K562 (cell line): ENCODE measurements at regions not wholly inside any gene's neighbourhood (a gene's known extent, or its start where the extent isn't known, plus 50 kb on each side); places are given as distances from the start of the nearest gene placed in this dataset.

ENCODE experiments used
- ATAC-seq: fragments of 200-7000 bp; cut with Tn5 transposase; 3 replicates; pipeline ENCODE4 v1.9.1; 2020; ENCODE audit warnings: moderate library complexity
- BruUV-seq: library from RNA; stranded (reverse); fragments of 400-500 nt; replicated peaks from 2 replicates; lab custom pipeline; 2021; lab: Mats Ljungman, UMichigan
- CTCF ChIA-PET: fragments of 300-600 bp; formaldehyde crosslinking; extraction: SDS; loops from one replicate; lab custom pipeline; 2021; ENCODE audit warnings: low intra/inter-chr PET ratio; lab: Yijun Ruan, JAX
- POLR2A ChIA-PET: fragments of 300-600, 350-650 bp; sonication (Branson Sonifier 250); formaldehyde crosslinking; extraction: SDS; loops from one replicate; lab custom pipeline; 2021; ENCODE audit warnings: antibody characterized with exemption, inconsistent platforms; lab: Yijun Ruan, JAX
- DNase-seq, 4 experiments: peaks; one replicate each; pipeline versions ENCODE4 v3.0.0 to v3.0.0-alpha.2; 2011 to 2018; ENCODE audit warnings: low spot score in 3 of 4, mixed read lengths in 3 of 4; ENCODE audit errors: extremely low read depth in 1 of 4
- FAIRE-seq: peaks from 2 replicates; lab custom pipeline; 2011; peaks lifted over from hg19 to GRCh38; lab: Jason Lieb, UNC
- H2AFZ ChIP-seq: 2 replicates; pipeline ENCODE4 v1.6.0; 2011; ENCODE audit warnings: low read depth, low read length, control low read depth, inconsistent platforms
- H3K27ac ChIP-seq: fragments of 200-600 bp; 3 replicates; pipeline ENCODE4 v1.8.0; 2011; ENCODE audit warnings: low read depth, mild to moderate bottlenecking, control low read depth, inconsistent platforms, low read length, moderate library complexity, mixed read lengths; ENCODE audit errors: extremely low read depth
- H3K27me3 ChIP-seq, 2 experiments: fragments of 300-600 bp in 1 of 2; 2 replicates in 1 of 2; 3 replicates in 1 of 2; pipeline versions ENCODE4 v1.6.0 to v1.8.0; 2011; ENCODE audit warnings: inconsistent platforms in 2 of 2, low read length in 2 of 2, mild to moderate bottlenecking in 1 of 2, mixed read lengths in 1 of 2, moderate library complexity in 1 of 2; ENCODE audit not compliant: control insufficient read depth in 2 of 2, insufficient read depth in 2 of 2
- H3K36me3 ChIP-seq: fragments of 300-600 bp; 3 replicates; pipeline ENCODE4 v1.8.0; 2011; ENCODE audit warnings: mild to moderate bottlenecking, low read length, inconsistent platforms; ENCODE audit not compliant: control insufficient read depth, insufficient read depth
- H3K4me1 ChIP-seq, 2 experiments: fragments of 200-600 bp in 1 of 2; replicated peaks in 1 of 2; 2 replicates in 1 of 2; 3 replicates in 1 of 2; pipeline versions ENCODE4 v1.5.1 to v1.8.0; 2011; ENCODE audit warnings: inconsistent platforms in 2 of 2, low read length in 2 of 2, mild to moderate bottlenecking in 1 of 2, mixed read lengths in 1 of 2, moderate library complexity in 1 of 2; ENCODE audit not compliant: control insufficient read depth in 2 of 2, insufficient read depth in 2 of 2
- H3K4me2 ChIP-seq: 2 replicates; pipeline ENCODE4 v1.6.1; 2011; ENCODE audit warnings: low read length, control low read depth, inconsistent platforms, mixed read lengths; ENCODE audit not compliant: insufficient read depth
- H3K4me3 ChIP-seq: fragments of 200-600 bp; sonication (generic), shearing (Covaris generic); 2 replicates; pipeline ENCODE4 v1.5.1; 2016; ENCODE audit warnings: control low read depth, inconsistent platforms
- H3K79me2 ChIP-seq: fragments of 200-600 bp; 3 replicates; pipeline ENCODE4 v1.8.0; 2011; ENCODE audit warnings: low read length, inconsistent platforms; ENCODE audit not compliant: control insufficient read depth, insufficient read depth
- H3K9ac ChIP-seq, 2 experiments: 2 replicates each; pipeline versions ENCODE4 v1.6.0 to v1.6.1; 2011; ENCODE audit warnings: low read depth in 2 of 2, low read length in 2 of 2, control low read depth in 1 of 2, inconsistent platforms in 1 of 2, mild to moderate bottlenecking in 1 of 2, mixed read lengths in 1 of 2; ENCODE audit not compliant: insufficient read depth in 1 of 2
- H3K9me1 ChIP-seq: one replicate; pipeline ENCODE4 v1.6.0; 2011; ENCODE audit warnings: inconsistent platforms, mild to moderate bottlenecking, low read length, moderate library complexity; ENCODE audit not compliant: control insufficient read depth, insufficient read depth
- H3K9me3 ChIP-seq: replicated peaks from 2 replicates; pipeline ENCODE4 v1.5.1; 2011; ENCODE audit warnings: low read depth, low read length, inconsistent platforms; ENCODE audit not compliant: control insufficient read depth, insufficient read depth
- H4K20me1 ChIP-seq: replicated peaks from 2 replicates; pipeline ENCODE4 v1.6.1; 2011; ENCODE audit warnings: low read length, inconsistent platforms, mixed read lengths; ENCODE audit not compliant: control insufficient read depth, insufficient read depth
- AFF4 ChIP-seq: sonication (generic); formaldehyde crosslinking; IDR thresholded peaks from 2 replicates; pipeline ENCODE4 v1.8.0; 2023; ENCODE audit warnings: mild to moderate bottlenecking, missing genetic modification reagents
- ASH1L ChIP-seq: fragments of 450-650 bp; IDR thresholded peaks from 2 replicates; pipeline ENCODE4 v1.6.1; 2018; ENCODE audit warnings: borderline replicate concordance, mild to moderate bottlenecking, low read depth; ENCODE audit not compliant: partially characterized antibody
- MTA3 ChIP-seq: fragments of 450-650 bp; formaldehyde crosslinking; IDR thresholded peaks from 2 replicates; pipeline ENCODE4 v1.6.1; 2017; ENCODE audit warnings: mild to moderate bottlenecking, borderline replicate concordance
- NRF1 ChIP-seq, 2 experiments: fragments of 450-650 bp; IDR thresholded peaks in 1 of 2; conservative IDR thresholded peaks in 1 of 2; 2 replicates each; pipeline ENCODE4 v1.6.1; 2014; ENCODE audit warnings: mild to moderate bottlenecking in 2 of 2
- ZNF766 ChIP-seq: fragments of 200-800 bp; sonication (Bioruptor generic); conservative IDR thresholded peaks from 2 replicates; pipeline ENCODE4 v1.6.1; 2016; ENCODE audit warnings: missing genetic modification characterization, missing compliant biosample characterization
- WGBS: fragments of 100-300 bp; shearing (Covaris generic); methylation state at CpG from one replicate; pipeline ENCODE4 v1.1.6; 2016; ENCODE audit warnings: low coverage, mixed read lengths; ENCODE audit not compliant: insufficient coverage; ENCODE audit errors: missing lambda C conversion rate; 5-methylcytosine and 5-hydroxymethylcytosine counted together
- in situ Hi-C: fragments of 300-500 bp; cut with MboI; formaldehyde crosslinking; loops from 4 replicates; pipeline ENCODE4 v1.15.0; 2018; ENCODE audit warnings: inconsistent platforms, mixed read lengths
- intact Hi-C: fragments of 100-400 bp; cut with micrococcal nuclease; formaldehyde crosslinking; loops from 2 replicates; pipeline ENCODE4 v1.14.2; 2022

DNA sequence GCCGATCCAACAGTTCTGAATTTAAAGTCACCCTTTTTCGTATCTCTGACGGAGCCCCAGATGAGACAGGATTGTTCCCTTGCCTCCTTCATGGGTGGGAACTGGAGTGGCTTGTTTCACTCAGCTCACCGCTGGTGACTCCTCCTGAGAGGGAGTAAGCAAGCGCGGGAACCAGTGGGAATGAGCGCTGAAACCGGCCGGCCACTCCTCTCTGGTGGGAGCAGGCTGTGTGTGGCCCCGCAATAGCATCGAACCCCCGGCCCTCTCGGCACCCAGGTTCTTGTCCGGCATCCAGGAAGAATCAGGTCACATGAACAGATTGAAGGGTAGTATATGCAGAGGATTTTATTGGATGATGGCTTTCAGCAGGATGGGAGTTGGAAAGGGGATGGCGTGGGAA lies 1211.6 kb upstream of the PCDH20 start (continued):
- no peak for TF ChIP-seq AFF4 (CRISPR knock-in tag)
- TF ChIP-seq, all 486 proteins: peak for 0

GRCh38 chr13:62626771-62627170 lies 1211.1 kb upstream of the PCDH20 start:
- TF ChIP-seq ASH1L (no peak), NRF1 (conservative IDR thresholded peaks at IDR 0.05 in 1 of 2, IDR thresholded peaks at IDR 0.05 in 1 of 2) (no peak), ZNF766 (CRISPR knock-in tag) (no peak), MTA3 (no peak)
- Histone ChIP-seq H3K36me3 (no peaks in the 10 kb centered on the region), H3K9me1 (no peaks in the 10 kb centered on the region), H3K79me2 (no peaks in the 10 kb centered on the region), H3K27me3 (no peaks in the 10 kb centered on the region), H3K27ac (no peak overlapping the region), H3K9me3 (no peaks in the 10 kb centered on the region), H4K20me1 (no peaks in the 10 kb centered on the region), H2AFZ (no peak overlapping the region), H3K9ac (no peak overlapping the region), H3K4me3 (no peak overlapping the region), H3K4me1 (no peaks in the 10 kb centered on the region), H3K4me2 (no peak overlapping the region)
- no peak for FAIRE-seq
- peak in 1 of 4 experiments; percentile 3 for DNase-seq
- ChIA-PET CTCF (no interaction called here), POLR2A (no interaction called here)
- no peak for ATAC-seq
- in situ Hi-C loops = no loop called here
- intact Hi-C loops = no loop called here
- 2% methylated on average over 5 of the region's 5 CpGs for WGBS
- BruUV-seq = no TSS peak
